EL (cell line): ENCODE measurements at regions not wholly inside any gene's neighbourhood (a gene's known extent, or its start where the extent isn't known, plus 50 kb on each side); places are given as distances from the start of the nearest gene placed in this dataset.

Experiments
- DNase-seq: peaks from one replicate; pipeline ENCODE4 v3.0.0-alpha.2; 2016

- no peak for DNase-seq
These were observed 76.3 kb upstream of the SEMA6A start for GRCh38 chr5:116650964-116651363.

- DNase-seq = no peak
These were observed 75.9 kb upstream of the SEMA6A start for GRCh38 chr5:116650544-116650943.

GRCh38 chr5:116646611-116647289, 72.1 kb upstream of the SEMA6A start:
- DNase-seq = no peak

- DNase-seq = no peak
These were observed 71.0 kb upstream of the SEMA6A start for GRCh38 chr5:116645627-116646026.

GRCh38 chr5:116640236-116640635, 65.6 kb upstream of the SEMA6A start:
- no peak for DNase-seq

- DNase-seq = no peak
These were observed 62.6 kb upstream of the SEMA6A start for GRCh38 chr5:116637149-116637740.

- DNase-seq = no peak
These were observed 58.3 kb upstream of the SEMA6A start for GRCh38 chr5:116632890-116633289.

GRCh38 chr5:116631147-116631546, 56.5 kb upstream of the SEMA6A start:
- no peak for DNase-seq

GRCh38 chr5:116629168-116629567, 54.5 kb upstream of the SEMA6A start:
- DNase-seq = no peak

GRCh38 chr5:116626945-116627679, 52.5 kb upstream of the SEMA6A start:
- no peak for DNase-seq

GRCh38 chr5:116626272-116626723, 51.7 kb upstream of the SEMA6A start:
- peak; percentile 3 for DNase-seq
